Tibial nerve (tissue), 3 donors: ENCODE measurements at regions not wholly inside any gene's neighbourhood (a gene's known extent, or its start where the extent isn't known, plus 50 kb on each side); places are given as distances from the start of the nearest gene placed in this dataset.

Experiments
- POLR2A ChIP-seq, 2 donors: fragments of 450-650 bp; IDR thresholded peaks; one replicate each; pipeline ENCODE4 v1.6.1; 2017; ENCODE audit warnings: antibody characterized with exemption in 2 of 2, mild to moderate bottlenecking in 2 of 2, moderate library complexity in 2 of 2
- TF ChIP-seq, protein P1 (sequence below), 5 experiments: fragments of 200-600 bp in 3 of 5; fragments of 450-650 bp in 2 of 5; sonication (generic) in 3 of 5; IDR thresholded peaks; one replicate each; pipeline ENCODE4 v1.5.1; 2016 to 2019; ENCODE audit warnings: antibody characterized with exemption in 5 of 5, mild to moderate bottlenecking in 3 of 5, moderate library complexity in 2 of 5

GRCh38 chr11:13119361-13119760, 110.2 kb downstream of the RASSF10 start:
- TF ChIP-seq, protein P1, sequence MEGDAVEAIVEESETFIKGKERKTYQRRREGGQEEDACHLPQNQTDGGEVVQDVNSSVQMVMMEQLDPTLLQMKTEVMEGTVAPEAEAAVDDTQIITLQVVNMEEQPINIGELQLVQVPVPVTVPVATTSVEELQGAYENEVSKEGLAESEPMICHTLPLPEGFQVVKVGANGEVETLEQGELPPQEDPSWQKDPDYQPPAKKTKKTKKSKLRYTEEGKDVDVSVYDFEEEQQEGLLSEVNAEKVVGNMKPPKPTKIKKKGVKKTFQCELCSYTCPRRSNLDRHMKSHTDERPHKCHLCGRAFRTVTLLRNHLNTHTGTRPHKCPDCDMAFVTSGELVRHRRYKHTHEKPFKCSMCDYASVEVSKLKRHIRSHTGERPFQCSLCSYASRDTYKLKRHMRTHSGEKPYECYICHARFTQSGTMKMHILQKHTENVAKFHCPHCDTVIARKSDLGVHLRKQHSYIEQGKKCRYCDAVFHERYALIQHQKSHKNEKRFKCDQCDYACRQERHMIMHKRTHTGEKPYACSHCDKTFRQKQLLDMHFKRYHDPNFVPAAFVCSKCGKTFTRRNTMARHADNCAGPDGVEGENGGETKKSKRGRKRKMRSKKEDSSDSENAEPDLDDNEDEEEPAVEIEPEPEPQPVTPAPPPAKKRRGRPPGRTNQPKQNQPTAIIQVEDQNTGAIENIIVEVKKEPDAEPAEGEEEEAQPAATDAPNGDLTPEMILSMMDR (IDR thresholded peaks at IDR 0.05) = no peak
- no peak for TF ChIP-seq POLR2A (IDR thresholded peaks at IDR 0.05)
